A673 (cell line): ENCODE measurements at regions not wholly inside any gene's neighbourhood (a gene's known extent, or its start where the extent isn't known, plus 50 kb on each side); places are given as distances from the start of the nearest gene placed in this dataset.

Experiments
- BruUV-seq: library from RNA; stranded (reverse); fragments of 400-500 nt; replicated peaks from 2 replicates; lab custom pipeline; 2021; lab: Mats Ljungman, UMichigan
- CTCF ChIA-PET: fragments of 300-600 bp; sonication (Branson Sonifier 250); formaldehyde crosslinking; loops from one replicate; lab custom pipeline; 2022; ENCODE audit warnings: antibody characterized with exemption; lab: Charles Lee
- POLR2A ChIA-PET: fragments of 300-600 bp; sonication (Branson Sonifier 250); formaldehyde crosslinking; loops from one replicate; lab custom pipeline; 2022; ENCODE audit warnings: antibody characterized with exemption; ENCODE audit not compliant: low non-redundant PET; lab: Charles Lee
- DNase-seq: peaks from one replicate; pipeline ENCODE4 v3.0.0-alpha.2; 2015; ENCODE audit warnings: low spot score
- H3K27ac ChIP-seq: fragments of 200-600 bp; sonication (generic); 2 replicates; pipeline ENCODE4 v1.5.1; 2016; ENCODE audit warnings: mixed run types, low read depth, mild to moderate bottlenecking, mixed read lengths, antibody characterized with exemption, low read length; ENCODE audit not compliant: poor library complexity, severe bottlenecking
- H3K27me3 ChIP-seq: fragments of 200-600 bp; sonication (generic); replicated peaks from 2 replicates; pipeline ENCODE4 v1.6.1; 2017; ENCODE audit warnings: mixed run types, low read depth, mild to moderate bottlenecking, mixed read lengths, antibody characterized with exemption, low read length; ENCODE audit not compliant: insufficient read depth, poor library complexity
- H3K36me3 ChIP-seq: fragments of 200-600 bp; sonication (generic); 2 replicates; pipeline ENCODE4 v1.6.1; 2016; ENCODE audit warnings: mixed run types, mild to moderate bottlenecking, mixed read lengths, antibody characterized with exemption, low read length; ENCODE audit not compliant: insufficient read depth, poor library complexity, severe bottlenecking
- H3K4me1 ChIP-seq: fragments of 200-600 bp; sonication (generic); 2 replicates; pipeline ENCODE4 v1.6.1; 2017; ENCODE audit warnings: mixed run types, mild to moderate bottlenecking, mixed read lengths, antibody characterized with exemption, low read length; ENCODE audit not compliant: insufficient read depth, poor library complexity, severe bottlenecking
- H3K4me3 ChIP-seq: fragments of 200-600 bp; sonication (generic); 2 replicates; pipeline ENCODE4 v1.5.1; 2016; ENCODE audit warnings: low read depth, mixed run types, mild to moderate bottlenecking, mixed read lengths, low read length; ENCODE audit not compliant: poor library complexity, severe bottlenecking
- H3K9me3 ChIP-seq: fragments of 200-600 bp; sonication (generic); 2 replicates; pipeline ENCODE4 v1.6.1; 2016; ENCODE audit warnings: mixed run types, low read depth, mild to moderate bottlenecking, mixed read lengths, antibody characterized with exemption, low read length; ENCODE audit not compliant: poor library complexity, severe bottlenecking
- EZH2 ChIP-seq: fragments of 200-600 bp; sonication (generic); IDR thresholded peaks from 2 replicates; pipeline ENCODE4 v1.6.1; 2017; ENCODE audit warnings: borderline replicate concordance, low read depth, mild to moderate bottlenecking, mixed read lengths, antibody characterized with exemption, low read length; ENCODE audit not compliant: poor library complexity, severe bottlenecking
- intact Hi-C: fragments of 100-400 bp; cut with micrococcal nuclease; formaldehyde crosslinking; loops from one replicate; pipeline ENCODE4 v1.10.0; 2022; ENCODE audit not compliant: unreplicated experiment
- TF ChIP-seq, protein P1 (sequence below): fragments of 300-800, 200-600 bp; sonication (generic); conservative IDR thresholded peaks from 2 replicates; pipeline ENCODE4 v1.5.1; 2017; ENCODE audit warnings: low read depth, mild to moderate bottlenecking, antibody characterized with exemption, low read length, moderate library complexity, mixed read lengths

GRCh38 chr15:93899817-93900216 is 331.5 kb upstream of the MCTP2 start:
- Histone ChIP-seq H3K36me3 (no peaks in the 10 kb centered on the region), H3K27ac (no peak overlapping the region), H3K27me3 (no peaks in the 10 kb centered on the region), H3K4me1 (no peaks in the 10 kb centered on the region), H3K9me3 (no peaks in the 10 kb centered on the region), H3K4me3 (no peak overlapping the region)
- CTCF ChIA-PET: no interaction called here
- no peak for DNase-seq
- intact Hi-C loops: no loop called here
- TF ChIP-seq, protein P1, sequence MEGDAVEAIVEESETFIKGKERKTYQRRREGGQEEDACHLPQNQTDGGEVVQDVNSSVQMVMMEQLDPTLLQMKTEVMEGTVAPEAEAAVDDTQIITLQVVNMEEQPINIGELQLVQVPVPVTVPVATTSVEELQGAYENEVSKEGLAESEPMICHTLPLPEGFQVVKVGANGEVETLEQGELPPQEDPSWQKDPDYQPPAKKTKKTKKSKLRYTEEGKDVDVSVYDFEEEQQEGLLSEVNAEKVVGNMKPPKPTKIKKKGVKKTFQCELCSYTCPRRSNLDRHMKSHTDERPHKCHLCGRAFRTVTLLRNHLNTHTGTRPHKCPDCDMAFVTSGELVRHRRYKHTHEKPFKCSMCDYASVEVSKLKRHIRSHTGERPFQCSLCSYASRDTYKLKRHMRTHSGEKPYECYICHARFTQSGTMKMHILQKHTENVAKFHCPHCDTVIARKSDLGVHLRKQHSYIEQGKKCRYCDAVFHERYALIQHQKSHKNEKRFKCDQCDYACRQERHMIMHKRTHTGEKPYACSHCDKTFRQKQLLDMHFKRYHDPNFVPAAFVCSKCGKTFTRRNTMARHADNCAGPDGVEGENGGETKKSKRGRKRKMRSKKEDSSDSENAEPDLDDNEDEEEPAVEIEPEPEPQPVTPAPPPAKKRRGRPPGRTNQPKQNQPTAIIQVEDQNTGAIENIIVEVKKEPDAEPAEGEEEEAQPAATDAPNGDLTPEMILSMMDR: no peak
- TF ChIP-seq EZH2: no peak
- POLR2A ChIA-PET: no interaction called here
- BruUV-seq: no TSS peak

DNA sequence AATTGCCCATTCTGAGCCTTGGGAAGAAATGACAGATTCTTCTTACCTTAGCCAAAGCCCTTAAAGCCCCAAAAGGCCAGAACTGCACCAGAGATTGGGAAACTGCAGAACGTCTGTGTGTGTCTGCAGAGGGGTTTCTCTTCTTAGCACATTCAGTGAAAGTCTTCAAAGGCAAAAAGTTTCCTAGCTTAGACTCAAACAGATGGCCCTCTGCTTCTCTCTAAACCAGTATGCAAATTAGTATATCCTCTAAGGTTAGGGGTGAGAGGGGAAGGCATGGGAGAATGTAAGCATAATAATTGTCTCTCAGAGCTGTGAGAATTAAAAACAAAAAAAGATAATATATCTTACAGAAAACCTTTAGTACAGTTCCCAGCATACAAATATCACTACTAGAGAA is 334.0 kb upstream of the MCTP2 start:
- POLR2A ChIA-PET: no interaction called here
- Histone ChIP-seq H3K27ac (no peak overlapping the region), H3K27me3 (no peaks in the 10 kb centered on the region), H3K4me1 (no peaks in the 10 kb centered on the region), H3K36me3 (no peaks in the 10 kb centered on the region), H3K9me3 (no peaks in the 10 kb centered on the region), H3K4me3 (no peak overlapping the region)
- no peak for DNase-seq
- intact Hi-C loops: no loop called here
- TF ChIP-seq, protein P1: no peak
- no peak for TF ChIP-seq EZH2
- no TSS peak for BruUV-seq
- CTCF ChIA-PET: no interaction called here

DNA sequence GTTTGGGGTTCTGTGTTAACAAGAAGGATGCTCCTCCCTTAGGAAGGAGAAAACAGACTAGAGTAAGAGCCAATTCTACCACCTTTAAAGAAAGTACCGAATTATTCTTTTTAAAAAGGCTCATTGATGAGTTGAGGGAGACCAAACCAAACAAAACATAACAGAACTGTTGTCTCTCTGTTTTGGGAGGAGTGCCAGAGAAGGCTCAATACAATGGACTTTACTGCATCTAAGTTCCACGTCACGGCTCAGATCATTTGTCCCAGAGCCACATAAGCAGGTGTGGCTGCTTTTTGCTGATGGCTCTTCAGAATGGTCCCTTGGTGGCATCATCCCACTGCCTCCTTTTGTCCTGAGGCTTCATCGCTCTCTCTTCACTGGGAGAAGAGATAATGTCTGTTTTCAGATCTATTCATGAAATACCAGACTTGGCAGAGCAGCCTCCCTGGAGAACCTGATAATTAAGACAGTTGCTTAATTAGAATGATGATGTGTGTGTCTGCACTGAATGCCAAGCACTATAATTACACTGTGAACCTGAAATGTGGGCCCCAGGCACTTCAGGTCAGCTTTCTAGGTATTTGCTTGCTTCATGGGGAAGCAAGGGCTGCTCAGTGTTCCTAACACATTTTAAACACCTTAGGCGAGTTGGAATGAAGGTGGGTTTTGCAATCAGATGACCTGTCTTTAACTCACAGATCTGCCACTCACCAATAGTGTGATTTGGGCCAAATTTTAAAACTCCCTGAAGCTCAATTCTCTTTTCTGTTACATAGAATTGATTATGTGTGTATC is 335.2 kb upstream of the MCTP2 start:
- ChIA-PET CTCF (no interaction called here), POLR2A (no interaction called here)
- H3K27ac ChIP-seq: no peak overlapping the region
- H3K27me3 ChIP-seq: no peaks in the 10 kb centered on the region
- H3K4me3 ChIP-seq: no peak overlapping the region
- intact Hi-C loops: no loop called here
- no peaks in the 10 kb centered on the region for H3K9me3 ChIP-seq
- TF ChIP-seq, protein P1: no peak
- TF ChIP-seq EZH2: no peak
- BruUV-seq: no TSS peak
- H3K4me1 ChIP-seq: no peaks in the 10 kb centered on the region
- no peak for DNase-seq
- H3K36me3 ChIP-seq: no peaks in the 10 kb centered on the region
